HCT116 (cell line): ENCODE measurements at regions not wholly inside any gene's neighbourhood (a gene's known extent, or its start where the extent isn't known, plus 50 kb on each side); places are given as distances from the start of the nearest gene placed in this dataset.

Experiments
- ATAC-seq: fragments of 200-7000 bp; cut with Tn5 transposase; 2 replicates; pipeline ENCODE4 v1.9.1; 2020; ENCODE audit warnings: mild to moderate bottlenecking, moderate library complexity
- BruUV-seq: library from RNA; stranded (reverse); fragments of 400-500 nt; replicated peaks from 2 replicates; lab custom pipeline; 2021; lab: Mats Ljungman, UMichigan
- CTCF ChIA-PET: fragments of 300-600 bp; sonication (Branson Sonifier 250); formaldehyde crosslinking; loops from one replicate; lab custom pipeline; 2021; ENCODE audit warnings: antibody characterized with exemption; lab: Charles Lee
- POLR2A ChIA-PET: fragments of 300-600, 350-600 bp; sonication (Branson Sonifier 250); formaldehyde crosslinking; loops from one replicate; lab custom pipeline; 2021; ENCODE audit warnings: antibody characterized with exemption; lab: Charles Lee
- RAD21 ChIA-PET, 2 experiments: fragments of 300-600 bp; sonication (Branson Sonifier 250); formaldehyde crosslinking; loops; one replicate each; lab custom pipeline; 2023; ENCODE audit warnings: low total read pairs in 2 of 2; ENCODE audit not compliant: uncharacterized antibody in 2 of 2, unreplicated experiment in 2 of 2, low non-redundant PET in 1 of 2; lab: Charles Lee
- DNase-seq: peaks from one replicate; pipeline ENCODE4 v3.0.0-alpha.2; 2010; ENCODE audit warnings: low read depth, low spot score
- H2AFZ ChIP-seq: fragments of 200-600 bp; shearing (Covaris generic), sonication (generic); 2 replicates; pipeline ENCODE4 v1.6.1; 2017; ENCODE audit warnings: low read depth, mixed run types, mixed read lengths, antibody characterized with exemption, low read length; ENCODE audit not compliant: poor library complexity, severe bottlenecking
- H3K27ac ChIP-seq: 2 replicates; pipeline ENCODE4 v1.5.1; 2012; ENCODE audit warnings: low read depth, low read length
- H3K27me3 ChIP-seq: fragments of 200-600 bp; sonication (generic); 2 replicates; pipeline ENCODE4 v1.6.1; 2016; ENCODE audit warnings: mixed run types, low read length, mixed read lengths; ENCODE audit not compliant: insufficient read depth
- H3K36me3 ChIP-seq, 2 experiments: fragments of 200-500 bp in 1 of 2; fragments of 200-600 bp in 1 of 2; sonication (Bioruptor generic) in 1 of 2; sonication (generic) in 1 of 2; 2 replicates each; pipeline versions ENCODE4 v1.5.1 to v1.6.1; 2014 to 2016; ENCODE audit warnings: low read length in 2 of 2, inconsistent platforms in 1 of 2, mixed read lengths in 1 of 2, mixed run types in 1 of 2; ENCODE audit not compliant: insufficient read depth in 2 of 2, control insufficient read depth in 1 of 2
- H3K4me1 ChIP-seq, 2 experiments: fragments of 200-600 bp in 1 of 2; sonication (generic) in 1 of 2; 2 replicates each; pipeline versions ENCODE4 v1.5.1 to v1.6.1; 2012 to 2017; ENCODE audit warnings: low read length in 2 of 2, inconsistent platforms in 1 of 2, mild to moderate bottlenecking in 1 of 2, mixed read lengths in 1 of 2, mixed run types in 1 of 2, moderate library complexity in 1 of 2; ENCODE audit not compliant: insufficient read depth in 2 of 2, control insufficient read depth in 1 of 2
- H3K4me2 ChIP-seq: fragments of 200-600 bp; sonication (generic); 2 replicates; pipeline ENCODE4 v1.6.1; 2017; ENCODE audit warnings: mixed run types, low read length, mixed read lengths
- H3K4me3 ChIP-seq, 2 experiments: fragments of 200-600 bp in 1 of 2; sonication (generic) in 1 of 2; replicated peaks in 1 of 2; 2 replicates each; pipeline ENCODE4 v1.5.1; 2011 to 2016; ENCODE audit warnings: low read length in 2 of 2, control low read depth in 1 of 2, low read depth in 1 of 2, mild to moderate bottlenecking in 1 of 2, mixed read lengths in 1 of 2, mixed run types in 1 of 2
- H3K79me2 ChIP-seq: fragments of 200-600 bp; sonication (generic); 2 replicates; pipeline ENCODE4 v1.6.1; 2017; ENCODE audit warnings: mild to moderate bottlenecking, mixed run types, low read length, moderate library complexity, mixed read lengths; ENCODE audit not compliant: insufficient read depth
- H3K9ac ChIP-seq: fragments of 200-600 bp; sonication (generic); 2 replicates; pipeline ENCODE4 v1.6.1; 2016; ENCODE audit warnings: low read length, mixed read lengths
- H3K9me2 ChIP-seq: fragments of 200-600 bp; sonication (generic), shearing (Covaris generic); 2 replicates; pipeline ENCODE4 v1.6.1; 2017; ENCODE audit warnings: mixed run types, mild to moderate bottlenecking, moderate library complexity; ENCODE audit not compliant: insufficient read depth
- H3K9me3 ChIP-seq, 2 experiments: fragments of 200-500 bp in 1 of 2; fragments of 200-600 bp in 1 of 2; sonication (Bioruptor generic) in 1 of 2; sonication (generic) in 1 of 2; 2 replicates each; pipeline ENCODE4 v1.6.1; 2014 to 2017; ENCODE audit warnings: low read length in 2 of 2, mixed read lengths in 2 of 2, inconsistent platforms in 1 of 2, low read depth in 1 of 2, mild to moderate bottlenecking in 1 of 2, mixed run types in 1 of 2, moderate library complexity in 1 of 2; ENCODE audit not compliant: control insufficient read depth in 1 of 2, insufficient read depth in 1 of 2
- H4K20me1 ChIP-seq: fragments of 200-600 bp; sonication (generic), shearing (Covaris generic); 2 replicates; pipeline ENCODE4 v1.6.1; 2017; ENCODE audit warnings: mixed run types, mild to moderate bottlenecking, moderate library complexity; ENCODE audit not compliant: insufficient read depth
- EGR1 ChIP-seq: IDR thresholded peaks from 2 replicates; pipeline ENCODE4 v1.6.1; 2012; ENCODE audit warnings: low read depth
- EZH2 ChIP-seq: fragments of 200-600 bp; sonication (generic); IDR thresholded peaks from 2 replicates; pipeline ENCODE4 v1.6.1; 2017; ENCODE audit warnings: antibody characterized with exemption, mixed run types
- EZH2phosphoT487 ChIP-seq: fragments of 200-600 bp; IDR thresholded peaks from 2 replicates; pipeline ENCODE4 v1.6.1; 2018; ENCODE audit warnings: antibody characterized with exemption, borderline replicate concordance
- JUND ChIP-seq: IDR thresholded peaks from 2 replicates; pipeline ENCODE4 v1.6.1; 2012
- SRF ChIP-seq: IDR thresholded peaks from 2 replicates; pipeline ENCODE4 v1.6.1; 2012; ENCODE audit warnings: low read depth
- intact Hi-C: fragments of 100-400 bp; cut with micrococcal nuclease; formaldehyde crosslinking; loops from 2 replicates; pipeline ENCODE4 v1.10.0; 2022
- TF ChIP-seq, protein P1 (sequence below), 3 experiments: fragments of 200-600 bp in 1 of 3; sonication (generic) in 1 of 3; IDR thresholded peaks in 2 of 3; conservative IDR thresholded peaks in 1 of 3; 2 replicates each; pipeline ENCODE4 v1.5.1; 2012 to 2017; ENCODE audit warnings: low read depth in 2 of 3, low read length in 2 of 3, antibody characterized with exemption in 1 of 3, borderline replicate concordance in 1 of 3, control low read depth in 1 of 3, mild to moderate bottlenecking in 1 of 3, mixed read lengths in 1 of 3, mixed run types in 1 of 3, moderate library complexity in 1 of 3; ENCODE audit not compliant: insufficient read depth in 1 of 3
- TF ChIP-seq, protein P2 (sequence below): IDR thresholded peaks from 2 replicates; pipeline ENCODE4 v1.6.1; 2011; ENCODE audit warnings: mild to moderate bottlenecking, low read length, moderate library complexity; ENCODE audit not compliant: insufficient replicate concordance; ENCODE audit errors: extremely low read depth

DNA sequence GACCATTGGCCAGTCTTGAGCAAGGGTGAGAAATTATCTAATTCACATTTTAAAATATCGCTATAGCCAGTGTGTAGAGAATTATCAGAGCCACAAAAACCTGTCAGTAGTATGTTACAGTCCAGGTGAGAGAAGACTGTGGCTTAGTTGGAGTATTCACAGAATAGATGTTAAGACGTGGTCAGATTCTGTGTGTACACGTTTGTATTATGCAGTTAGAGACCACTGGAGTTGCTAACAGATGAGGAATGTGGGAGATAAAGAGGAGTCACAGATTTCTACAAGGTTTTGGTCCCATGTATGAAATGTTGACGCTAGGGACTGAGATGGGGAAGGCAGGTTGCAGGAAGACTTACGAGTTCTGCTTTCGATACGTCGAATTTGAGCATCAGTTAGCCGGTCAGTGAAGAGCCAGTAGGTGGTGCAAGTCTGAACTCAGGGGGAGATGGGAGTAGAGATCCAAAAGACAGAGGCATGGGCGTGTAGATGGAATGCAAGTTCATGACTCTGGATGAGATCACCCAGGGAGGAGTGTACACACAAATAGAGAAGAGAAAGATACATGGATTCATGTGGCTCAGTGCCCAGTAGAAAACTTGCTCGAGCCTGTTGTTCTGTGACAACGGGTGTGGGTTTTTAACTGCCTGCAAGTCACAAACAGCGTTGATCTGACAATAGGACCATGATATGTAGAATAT is 114.8 kb upstream of the FLRT2 start:
- no peak overlapping the region for H3K4me3 ChIP-seq
- intact Hi-C loops = no loop called here

DNA sequence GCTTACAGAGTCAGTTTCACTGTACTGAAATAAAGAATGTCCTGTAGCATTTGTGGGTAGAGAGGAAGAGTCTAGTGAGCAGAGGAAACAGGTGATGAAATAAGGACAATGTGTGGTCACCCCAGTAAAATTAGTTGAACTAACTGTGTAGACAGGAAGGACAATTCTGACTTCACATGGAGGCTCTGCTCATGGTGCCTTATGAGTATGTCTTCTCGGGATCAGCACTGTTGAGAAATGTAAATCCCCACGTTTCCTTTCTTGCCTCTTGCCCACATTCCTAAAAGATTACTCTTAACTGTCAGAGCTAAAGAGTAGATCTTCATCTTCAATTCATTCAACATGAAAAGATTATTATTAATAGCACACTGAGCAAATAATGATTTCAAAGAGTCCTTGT is 113.2 kb upstream of the FLRT2 start:
- no peak for DNase-seq
- no peak overlapping the region for H2AFZ ChIP-seq
- no peak overlapping the region for H3K4me3 ChIP-seq
- TF ChIP-seq EZH2 = no peak
- TF ChIP-seq, protein P1, sequence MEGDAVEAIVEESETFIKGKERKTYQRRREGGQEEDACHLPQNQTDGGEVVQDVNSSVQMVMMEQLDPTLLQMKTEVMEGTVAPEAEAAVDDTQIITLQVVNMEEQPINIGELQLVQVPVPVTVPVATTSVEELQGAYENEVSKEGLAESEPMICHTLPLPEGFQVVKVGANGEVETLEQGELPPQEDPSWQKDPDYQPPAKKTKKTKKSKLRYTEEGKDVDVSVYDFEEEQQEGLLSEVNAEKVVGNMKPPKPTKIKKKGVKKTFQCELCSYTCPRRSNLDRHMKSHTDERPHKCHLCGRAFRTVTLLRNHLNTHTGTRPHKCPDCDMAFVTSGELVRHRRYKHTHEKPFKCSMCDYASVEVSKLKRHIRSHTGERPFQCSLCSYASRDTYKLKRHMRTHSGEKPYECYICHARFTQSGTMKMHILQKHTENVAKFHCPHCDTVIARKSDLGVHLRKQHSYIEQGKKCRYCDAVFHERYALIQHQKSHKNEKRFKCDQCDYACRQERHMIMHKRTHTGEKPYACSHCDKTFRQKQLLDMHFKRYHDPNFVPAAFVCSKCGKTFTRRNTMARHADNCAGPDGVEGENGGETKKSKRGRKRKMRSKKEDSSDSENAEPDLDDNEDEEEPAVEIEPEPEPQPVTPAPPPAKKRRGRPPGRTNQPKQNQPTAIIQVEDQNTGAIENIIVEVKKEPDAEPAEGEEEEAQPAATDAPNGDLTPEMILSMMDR (IDR thresholded peaks at IDR 0.05 in 2 of 3, conservative IDR thresholded peaks at IDR 0.05 in 1 of 3; ENCODE audit: borderline replicate concordance in 1 of 3, insufficient read depth in 1 of 3, low read depth in 2 of 3, low read length in 2 of 3) = no peak
- no peak for TF ChIP-seq EGR1
- ChIA-PET CTCF (no interaction called here), RAD21 (no interaction called here), POLR2A (no interaction called here)
- no peak overlapping the region for H3K9ac ChIP-seq
- no peaks in the 10 kb centered on the region for H3K36me3 ChIP-seq
- ATAC-seq = no peak
- H3K4me1 ChIP-seq = no peaks in the 10 kb centered on the region
- H4K20me1 ChIP-seq = no peaks in the 10 kb centered on the region
- BruUV-seq = no TSS peak
- intact Hi-C loops = no loop called here
- no peak overlapping the region for H3K27ac ChIP-seq
- no peaks in the 10 kb centered on the region for H3K9me2 ChIP-seq
- H3K79me2 ChIP-seq = no peaks in the 10 kb centered on the region
- no peaks in the 10 kb centered on the region for H3K27me3 ChIP-seq
- peaks cover 7 to 23% of the 10 kb centered on the region in 2 experiments; a peak in 3 of 4 replicates for H3K9me3 ChIP-seq
- H3K4me2 ChIP-seq = no peak overlapping the region

More for the DNA sequence above, 114.8 kb upstream of the FLRT2 start:
- Histone ChIP-seq H3K9me3 (peaks cover 7 to 26% of the 10 kb centered on the region in 2 experiments; a peak in 3 of 4 replicates), H3K79me2 (no peaks in the 10 kb centered on the region), H3K27ac (no peak overlapping the region), H3K4me1 (no peaks in the 10 kb centered on the region), H3K27me3 (no peaks in the 10 kb centered on the region), H4K20me1 (no peaks in the 10 kb centered on the region), H3K9ac (no peak overlapping the region), H3K36me3 (no peaks in the 10 kb centered on the region), H3K4me2 (no peak overlapping the region), H2AFZ (no peak overlapping the region), H3K9me2 (no peaks in the 10 kb centered on the region)
- no peak for ATAC-seq
- CTCF ChIA-PET = no interaction called here
- POLR2A ChIA-PET = no interaction called here
- RAD21 ChIA-PET = no interaction called here
- TF ChIP-seq SRF (no peak), JUND (no peak), EZH2phosphoT487 (no peak), EZH2 (no peak)
- TF ChIP-seq, protein P2, sequence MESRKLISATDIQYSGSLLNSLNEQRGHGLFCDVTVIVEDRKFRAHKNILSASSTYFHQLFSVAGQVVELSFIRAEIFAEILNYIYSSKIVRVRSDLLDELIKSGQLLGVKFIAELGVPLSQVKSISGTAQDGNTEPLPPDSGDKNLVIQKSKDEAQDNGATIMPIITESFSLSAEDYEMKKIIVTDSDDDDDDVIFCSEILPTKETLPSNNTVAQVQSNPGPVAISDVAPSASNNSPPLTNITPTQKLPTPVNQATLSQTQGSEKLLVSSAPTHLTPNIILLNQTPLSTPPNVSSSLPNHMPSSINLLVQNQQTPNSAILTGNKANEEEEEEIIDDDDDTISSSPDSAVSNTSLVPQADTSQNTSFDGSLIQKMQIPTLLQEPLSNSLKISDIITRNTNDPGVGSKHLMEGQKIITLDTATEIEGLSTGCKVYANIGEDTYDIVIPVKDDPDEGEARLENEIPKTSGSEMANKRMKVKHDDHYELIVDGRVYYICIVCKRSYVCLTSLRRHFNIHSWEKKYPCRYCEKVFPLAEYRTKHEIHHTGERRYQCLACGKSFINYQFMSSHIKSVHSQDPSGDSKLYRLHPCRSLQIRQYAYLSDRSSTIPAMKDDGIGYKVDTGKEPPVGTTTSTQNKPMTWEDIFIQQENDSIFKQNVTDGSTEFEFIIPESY = no peak
- DNase-seq = no peak
- no TSS peak for BruUV-seq
